Muscle layer of colon (tissue), 2 donors: ENCODE measurements at regions not wholly inside any gene's neighbourhood (a gene's known extent, or its start where the extent isn't known, plus 50 kb on each side); places are given as distances from the start of the nearest gene placed in this dataset.

Source experiments
- H3K27ac ChIP-seq: one replicate; pipeline ENCODE4 v1.7.0; 2013; ENCODE audit warnings: low read depth, mild to moderate bottlenecking, low read length, moderate library complexity
- H3K27me3 ChIP-seq, 2 donors: one replicate each; pipeline ENCODE4 v1.7.0; 2013; ENCODE audit warnings: low read length in 2 of 2, mild to moderate bottlenecking in 2 of 2; ENCODE audit not compliant: insufficient read depth in 2 of 2, control insufficient read depth in 1 of 2
- H3K36me3 ChIP-seq: one replicate; pipeline ENCODE4 v1.7.0; 2013; ENCODE audit warnings: mild to moderate bottlenecking, low read length; ENCODE audit not compliant: insufficient read depth
- H3K4me1 ChIP-seq: one replicate; pipeline ENCODE4 v1.7.0; 2013; ENCODE audit warnings: mild to moderate bottlenecking, low read length; ENCODE audit not compliant: insufficient read depth
- H3K4me3 ChIP-seq, 2 donors: one replicate each; pipeline ENCODE4 v1.7.0; 2013; ENCODE audit warnings: low read length in 2 of 2, low read depth in 1 of 2, mild to moderate bottlenecking in 1 of 2, moderate library complexity in 1 of 2
- H3K9ac ChIP-seq: one replicate; pipeline ENCODE4 v1.7.0; 2013; ENCODE audit warnings: low read length
- H3K9me3 ChIP-seq: one replicate; pipeline ENCODE4 v1.7.0; 2013; ENCODE audit warnings: mild to moderate bottlenecking, low read length
- donor health status: abdominal sarcoma.
- donor health status: Adenocarcinoma of cecum.

DNA sequence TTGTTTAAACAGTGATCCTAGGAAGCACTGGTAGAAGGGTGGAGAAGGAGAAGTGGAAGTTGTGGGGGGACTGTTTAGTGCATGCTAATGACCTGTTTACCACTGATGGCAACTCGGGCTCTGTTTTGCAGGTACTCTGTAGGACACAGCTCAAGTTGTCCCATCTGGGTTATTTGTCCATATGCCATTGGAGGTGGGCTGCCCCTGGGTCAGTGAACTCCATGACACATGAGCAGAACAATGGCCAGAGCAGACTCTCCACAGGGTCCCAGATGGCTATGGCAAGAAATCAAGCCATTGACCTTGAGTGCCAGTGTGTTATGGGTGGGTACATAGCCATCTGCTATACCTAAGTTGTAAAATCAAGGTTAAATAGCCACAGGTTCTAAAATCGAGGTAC is 175.9 kb downstream of the GAS1 start:
- Histone ChIP-seq H3K4me3 (no peak overlapping the region), H3K36me3 (no peaks in the 10 kb centered on the region), H3K9me3 (no peaks in the 10 kb centered on the region), H3K27me3 (no peaks in the 10 kb centered on the region), H3K4me1 (no peaks in the 10 kb centered on the region), H3K9ac (no peak overlapping the region), H3K27ac (no peak overlapping the region)

DNA sequence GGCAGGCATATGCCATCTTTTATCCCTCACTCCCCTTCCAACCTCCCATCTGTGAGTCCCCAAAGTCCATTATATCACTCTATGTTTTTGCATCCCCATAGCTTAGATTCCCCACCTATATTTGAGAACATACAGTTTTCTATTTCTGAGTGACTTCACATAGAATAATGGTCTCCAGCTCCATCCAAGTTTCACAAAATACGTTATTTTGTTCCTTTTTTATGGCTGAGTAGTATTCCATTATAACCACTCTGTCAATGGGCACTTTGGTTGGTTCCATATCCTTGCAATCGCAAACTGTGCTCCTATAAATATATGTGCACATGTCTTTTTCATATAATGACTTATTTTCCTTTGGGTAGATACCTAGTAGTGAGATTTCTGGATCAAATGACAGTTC is 178.6 kb downstream of the GAS1 start:
- H3K36me3 ChIP-seq: no peaks in the 10 kb centered on the region
- no peak overlapping the region for H3K9ac ChIP-seq
- no peak overlapping the region for H3K4me3 ChIP-seq
- peaks cover 9% of the 10 kb centered on the region for H3K4me1 ChIP-seq
- no peak overlapping the region for H3K27ac ChIP-seq
- H3K9me3 ChIP-seq: no peaks in the 10 kb centered on the region
- H3K27me3 ChIP-seq: no peaks in the 10 kb centered on the region

GRCh38 chr9:86768020-86768419 is 179.3 kb downstream of the GAS1 start:
- Histone ChIP-seq H3K36me3 (no peaks in the 10 kb centered on the region), H3K4me3 (no peak overlapping the region), H3K9me3 (no peaks in the 10 kb centered on the region), H3K4me1 (peaks cover 9% of the 10 kb centered on the region), H3K27ac (no peak overlapping the region), H3K9ac (no peak overlapping the region), H3K27me3 (no peaks in the 10 kb centered on the region)

- Histone ChIP-seq H3K9ac (no peak overlapping the region), H3K4me1 (peaks cover 9% of the 10 kb centered on the region), H3K27ac (no peak overlapping the region), H3K27me3 (no peaks in the 10 kb centered on the region), H3K4me3 (no peak overlapping the region), H3K36me3 (no peaks in the 10 kb centered on the region), H3K9me3 (no peaks in the 10 kb centered on the region)
Measured at GRCh38 chr9:86767373-86767772, 179.9 kb downstream of the GAS1 start.

DNA sequence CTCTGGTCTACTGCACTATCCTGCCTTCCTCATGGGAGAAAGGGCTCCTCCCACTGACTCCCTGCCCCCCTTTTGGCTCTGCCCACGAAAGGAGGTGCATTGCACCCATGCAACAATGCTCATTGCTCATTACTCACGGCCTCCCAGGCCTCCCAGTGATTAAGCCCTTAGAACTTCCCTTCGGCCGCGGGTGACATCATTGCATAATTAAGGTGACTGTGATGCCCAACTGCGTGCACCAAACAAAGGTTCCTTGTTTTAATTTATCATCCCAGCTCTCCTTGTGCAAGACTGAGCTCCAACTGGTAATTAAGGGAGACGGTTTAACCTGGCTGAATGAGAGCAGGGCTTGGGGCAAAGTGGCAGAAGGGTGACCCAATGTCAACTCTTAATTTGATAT is 180.4 kb downstream of the GAS1 start:
- H3K9ac ChIP-seq: no peak overlapping the region
- H3K36me3 ChIP-seq: no peaks in the 10 kb centered on the region
- H3K27ac ChIP-seq: no peak overlapping the region
- no peaks in the 10 kb centered on the region for H3K27me3 ChIP-seq
- no peaks in the 10 kb centered on the region for H3K9me3 ChIP-seq
- H3K4me1 ChIP-seq: peaks cover 9% of the 10 kb centered on the region
- no peak overlapping the region for H3K4me3 ChIP-seq

- Histone ChIP-seq H3K27me3 (no peaks in the 10 kb centered on the region), H3K4me1 (peaks cover 9% of the 10 kb centered on the region), H3K36me3 (no peaks in the 10 kb centered on the region), H3K9ac (no peak overlapping the region), H3K9me3 (no peaks in the 10 kb centered on the region), H3K4me3 (no peak overlapping the region), H3K27ac (no peak overlapping the region)
Measured at GRCh38 chr9:86766511-86766910, 180.8 kb downstream of the GAS1 start.

DNA sequence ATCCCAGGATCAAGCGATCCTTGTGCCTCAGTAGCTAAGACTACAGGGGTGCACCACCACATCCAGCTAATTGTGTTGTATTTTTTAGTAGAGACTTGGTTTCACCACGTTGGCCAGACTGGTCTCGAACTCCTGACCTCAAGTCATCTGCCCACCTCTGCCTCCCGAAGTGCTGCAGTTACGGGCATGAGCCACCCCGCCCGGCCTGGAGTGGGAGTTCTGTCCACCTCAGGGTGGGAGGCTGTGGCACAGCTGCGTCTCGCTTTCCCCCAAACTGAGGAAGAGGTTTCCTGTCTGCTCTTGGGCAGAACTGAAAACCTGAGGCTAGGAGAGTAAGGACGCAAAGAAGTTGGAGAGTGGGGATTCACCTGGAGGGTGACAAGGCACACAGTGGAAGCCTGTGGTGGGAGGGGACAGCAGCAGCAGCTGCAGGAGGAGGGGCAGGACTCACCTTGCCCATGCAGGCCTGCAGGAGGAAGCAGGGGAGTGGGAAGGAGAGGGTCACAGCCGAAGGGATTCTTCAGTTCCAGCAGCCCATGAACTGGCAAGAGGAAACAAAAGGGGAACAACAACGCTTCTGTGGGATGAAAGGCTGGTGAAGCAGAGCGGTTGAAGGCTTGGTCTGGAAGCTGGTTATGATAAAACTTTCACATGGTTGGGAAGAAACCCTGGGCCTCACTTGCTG is 181.4 kb downstream of the GAS1 start:
- H3K4me3 ChIP-seq: no peak overlapping the region
- no peak overlapping the region for H3K9ac ChIP-seq
- no peaks in the 10 kb centered on the region for H3K9me3 ChIP-seq
- H3K27ac ChIP-seq: no peak overlapping the region
- H3K36me3 ChIP-seq: no peaks in the 10 kb centered on the region
- H3K4me1 ChIP-seq: peaks cover 9% of the 10 kb centered on the region
- no peaks in the 10 kb centered on the region for H3K27me3 ChIP-seq

DNA sequence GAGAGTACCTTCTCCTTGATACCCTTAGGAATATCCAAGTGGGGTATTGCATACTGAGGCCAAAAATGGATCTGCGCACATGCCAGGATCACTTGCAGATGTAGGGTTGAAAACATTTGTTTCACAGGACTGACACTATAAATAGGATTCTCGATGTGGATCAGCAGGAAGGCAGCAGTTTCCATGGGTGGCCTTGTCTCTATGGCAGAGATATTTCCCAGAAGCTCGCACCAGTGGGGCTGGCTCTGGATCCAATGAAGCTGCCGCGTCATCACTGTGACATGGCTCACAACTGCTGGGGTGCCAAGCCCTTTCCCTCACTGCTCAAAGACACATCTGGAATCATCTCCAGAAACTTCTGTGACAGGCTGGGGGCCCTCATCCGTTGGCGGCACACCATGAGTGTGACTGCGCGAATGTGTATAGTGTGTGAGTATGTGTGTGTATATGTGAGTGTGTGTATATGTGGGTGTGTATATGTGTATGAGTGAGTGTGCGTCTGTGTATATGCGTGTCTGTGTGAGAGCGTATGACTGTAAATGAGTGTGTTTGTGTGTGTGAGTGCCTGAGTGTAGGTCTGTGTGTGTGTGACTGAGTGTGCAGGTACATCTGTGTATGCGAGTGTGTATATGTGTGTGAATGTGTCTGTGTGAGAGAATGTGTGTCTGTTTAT is 182.5 kb downstream of the GAS1 start:
- peaks cover 9% of the 10 kb centered on the region for H3K4me1 ChIP-seq

DNA sequence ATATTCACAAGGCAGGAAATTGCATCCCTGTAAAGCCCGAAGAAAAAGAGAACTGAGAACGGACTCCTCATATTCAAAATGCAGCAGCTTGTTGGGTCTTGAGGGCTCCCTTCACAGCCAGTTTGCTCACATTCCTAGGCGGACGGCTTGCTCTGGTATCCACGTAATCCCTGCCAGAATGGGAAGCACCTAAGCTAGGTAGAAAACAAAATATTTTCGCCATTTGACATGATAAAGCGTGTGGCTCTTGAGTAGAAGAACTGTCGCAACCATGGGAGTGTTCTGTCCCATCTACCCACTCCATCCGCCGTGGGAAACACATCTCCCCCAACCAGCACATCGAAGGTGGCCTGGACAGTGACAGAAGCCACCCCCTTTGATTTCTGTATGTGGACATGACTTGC is 183.1 kb downstream of the GAS1 start:
- H3K27ac ChIP-seq: no peak overlapping the region
- H3K36me3 ChIP-seq: no peaks in the 10 kb centered on the region
- H3K27me3 ChIP-seq: no peaks in the 10 kb centered on the region

More for the DNA sequence above, 182.5 kb downstream of the GAS1 start:
- Histone ChIP-seq H3K36me3 (no peaks in the 10 kb centered on the region), H3K9ac (no peak overlapping the region), H3K27me3 (no peaks in the 10 kb centered on the region), H3K9me3 (no peaks in the 10 kb centered on the region), H3K4me3 (no peak overlapping the region), H3K27ac (no peak overlapping the region)

DNA sequence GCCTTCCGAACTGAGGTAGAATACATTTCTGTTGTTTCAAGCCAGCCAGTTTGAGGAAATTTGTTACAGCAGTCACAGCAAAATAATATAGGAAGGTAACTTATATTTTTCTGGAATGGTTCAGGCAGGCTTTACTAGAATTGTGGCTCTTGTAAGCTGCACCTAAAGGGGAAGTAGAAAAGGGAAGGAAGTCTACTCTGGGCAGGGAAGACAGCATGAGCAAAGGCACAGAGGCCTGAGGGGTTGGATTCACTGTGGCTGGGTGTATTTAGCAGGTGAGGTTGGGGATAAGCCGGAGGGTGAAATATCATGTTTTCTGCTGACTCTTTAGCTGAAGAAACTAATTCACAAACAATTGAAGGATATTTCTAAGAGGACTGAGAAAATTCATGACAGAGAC is 183.5 kb downstream of the GAS1 start:
- no peaks in the 10 kb centered on the region for H3K36me3 ChIP-seq
- no peaks in the 10 kb centered on the region for H3K9me3 ChIP-seq
- no peak overlapping the region for H3K9ac ChIP-seq
- no peak overlapping the region for H3K27ac ChIP-seq
- no peaks in the 10 kb centered on the region for H3K27me3 ChIP-seq
- peaks cover 9% of the 10 kb centered on the region for H3K4me1 ChIP-seq
- no peak overlapping the region for H3K4me3 ChIP-seq

More for the DNA sequence above, 183.1 kb downstream of the GAS1 start:
- H3K4me3 ChIP-seq: no peak overlapping the region
- H3K9ac ChIP-seq: no peak overlapping the region
- peaks cover 9% of the 10 kb centered on the region for H3K4me1 ChIP-seq
- H3K9me3 ChIP-seq: no peaks in the 10 kb centered on the region

GRCh38 chr9:86757382-86757720 is 190.0 kb downstream of the GAS1 start:
- Histone ChIP-seq H3K27me3 (no peaks in the 10 kb centered on the region), H3K4me3 (no peak overlapping the region), H3K36me3 (no peaks in the 10 kb centered on the region), H3K9ac (no peak overlapping the region), H3K27ac (no peak overlapping the region), H3K4me1 (no peaks in the 10 kb centered on the region), H3K9me3 (no peaks in the 10 kb centered on the region)
